ENCODE measurements at regions not wholly inside any gene's neighbourhood (a gene's known extent, or its start where the extent isn't known, plus 50 kb on each side); places are given as distances from the start of the nearest gene placed in this dataset.

- Histone ChIP-seq H3K4me2 (ENCODE audit: low read length) (no peak overlapping the region), H3K4me3 (ENCODE audit: low read depth, low read length, poor library complexity, severe bottlenecking) (no peak overlapping the region), H3K9me2 (ENCODE audit: low read depth, low read length) (no peaks in the 10 kb centered on the region), H3K9ac (ENCODE audit: low read length) (no peak overlapping the region), H3K9me3 (ENCODE audit: low read length) (no peaks in the 10 kb centered on the region), H3F3A (ENCODE audit: insufficient read depth, low read length) (no peaks in the 10 kb centered on the region), H3K27me3 (ENCODE audit: insufficient read depth, low read length) (no peaks in the 10 kb centered on the region), H3K4me1 (ENCODE audit: insufficient read depth, low read length, severe bottlenecking) (no peaks in the 10 kb centered on the region), H4K20me1 (ENCODE audit: insufficient read depth, low read length) (no peaks in the 10 kb centered on the region), H3K79me2 (ENCODE audit: insufficient read depth, low read length) (no peaks in the 10 kb centered on the region), H2AFZ (ENCODE audit: low read length) (no peak overlapping the region), H3K27ac (ENCODE audit: low read depth, low read length, poor library complexity, severe bottlenecking) (no peak overlapping the region), H3K36me3 (ENCODE audit: insufficient read depth, low read length) (no peaks in the 10 kb centered on the region)
- no peak for TF ChIP-seq CTCF (IDR thresholded peaks at IDR 0.05; ENCODE audit: low read length)
Measured at GRCh38 chrX:112521676-112522075, 158.1 kb downstream of the LHFPL1 start.

- Histone ChIP-seq H4K20me1 (ENCODE audit: insufficient read depth, low read length) (no peaks in the 10 kb centered on the region), H3K27ac (ENCODE audit: low read depth, low read length, poor library complexity, severe bottlenecking) (no peak overlapping the region), H3F3A (ENCODE audit: insufficient read depth, low read length) (no peaks in the 10 kb centered on the region), H3K4me2 (ENCODE audit: low read length) (no peak overlapping the region), H3K79me2 (ENCODE audit: insufficient read depth, low read length) (no peaks in the 10 kb centered on the region), H3K4me3 (ENCODE audit: low read depth, low read length, poor library complexity, severe bottlenecking) (no peak overlapping the region), H3K36me3 (ENCODE audit: insufficient read depth, low read length) (no peaks in the 10 kb centered on the region), H3K27me3 (ENCODE audit: insufficient read depth, low read length) (no peaks in the 10 kb centered on the region), H3K4me1 (ENCODE audit: insufficient read depth, low read length, severe bottlenecking) (no peaks in the 10 kb centered on the region), H2AFZ (ENCODE audit: low read length) (no peak overlapping the region), H3K9me2 (ENCODE audit: low read depth, low read length) (no peaks in the 10 kb centered on the region), H3K9ac (ENCODE audit: low read length) (no peak overlapping the region), H3K9me3 (ENCODE audit: low read length) (no peaks in the 10 kb centered on the region)
- TF ChIP-seq CTCF (IDR thresholded peaks at IDR 0.05; ENCODE audit: low read length) (no peak), EZH2 (IDR thresholded peaks at IDR 0.05; ENCODE audit: borderline replicate concordance, low read length) (no peak)
Measured at GRCh38 chrX:112520124-112520523, 159.6 kb downstream of the LHFPL1 start.

GRCh38 chrX:112513154-112513553 lies 166.6 kb downstream of the LHFPL1 start:
- no peaks in the 10 kb centered on the region for H3K27me3 ChIP-seq (ENCODE audit: insufficient read depth, low read length)
- H3K9me3 ChIP-seq (ENCODE audit: low read length): no peaks in the 10 kb centered on the region
- no peak overlapping the region for H3K4me2 ChIP-seq (ENCODE audit: low read length)
- H4K20me1 ChIP-seq (ENCODE audit: insufficient read depth, low read length): no peaks in the 10 kb centered on the region
- TF ChIP-seq CTCF (IDR thresholded peaks at IDR 0.05; ENCODE audit: low read length) (no peak), EZH2 (IDR thresholded peaks at IDR 0.05; ENCODE audit: borderline replicate concordance, low read length) (no peak)
- no peak overlapping the region for H2AFZ ChIP-seq (ENCODE audit: low read length)
- no peaks in the 10 kb centered on the region for H3K4me1 ChIP-seq (ENCODE audit: insufficient read depth, low read length, severe bottlenecking)
- no peaks in the 10 kb centered on the region for H3F3A ChIP-seq (ENCODE audit: insufficient read depth, low read length)
- H3K9ac ChIP-seq (ENCODE audit: low read length): no peak overlapping the region
- H3K79me2 ChIP-seq (ENCODE audit: insufficient read depth, low read length): no peaks in the 10 kb centered on the region
- no peak overlapping the region for H3K4me3 ChIP-seq (ENCODE audit: low read depth, low read length, poor library complexity, severe bottlenecking)
- no peaks in the 10 kb centered on the region for H3K36me3 ChIP-seq (ENCODE audit: insufficient read depth, low read length)
- no peak overlapping the region for H3K27ac ChIP-seq (ENCODE audit: low read depth, low read length, poor library complexity, severe bottlenecking)
- H3K9me2 ChIP-seq (ENCODE audit: low read depth, low read length): no peaks in the 10 kb centered on the region

Data from OCI-LY1 (cell line).